ENCODE measurements at regions not wholly inside any gene's neighbourhood (a gene's known extent, or its start where the extent isn't known, plus 50 kb on each side); places are given as distances from the start of the nearest gene placed in this dataset.
"Not testable (repeated sequence)": the region's sequence is repeated elsewhere in the genome, so short reads cannot be mapped to it uniquely, and the experiment has no call there.

- DNase-seq (ENCODE audit: low read depth in 4 of 4, low spot score in 1 of 4) = no peak
These were observed 330.3 kb upstream of the SGO1 start for GRCh38 chr3:20516311-20516710.

- DNase-seq (ENCODE audit: low read depth in 4 of 4, low spot score in 1 of 4) = no peak
These were observed 329.8 kb upstream of the SGO1 start for GRCh38 chr3:20515834-20516233.

GRCh38 chr3:20511863-20512505, 326.0 kb upstream of the SGO1 start:
- DNase-seq (ENCODE audit: low read depth in 4 of 4, low spot score in 1 of 4) = no peak

GRCh38 chr3:20510396-20510795, 324.4 kb upstream of the SGO1 start:
- DNase-seq (ENCODE audit: low read depth in 4 of 4, low spot score in 1 of 4) = no peak

- DNase-seq (ENCODE audit: low read depth in 4 of 4, low spot score in 1 of 4) = no peak
These were observed 317.5 kb upstream of the SGO1 start for GRCh38 chr3:20503394-20504082.

GRCh38 chr3:20490996-20491395, 305.0 kb upstream of the SGO1 start:
- DNase-seq (ENCODE audit: low read depth in 4 of 4, low spot score in 1 of 4) = no peak

GRCh38 chr3:20488151-20488550, 302.1 kb upstream of the SGO1 start:
- DNase-seq (ENCODE audit: low read depth in 4 of 4, low spot score in 1 of 4) = no peak

- no peak for DNase-seq (ENCODE audit: low read depth in 4 of 4, low spot score in 1 of 4)
These were observed 298.1 kb upstream of the SGO1 start for GRCh38 chr3:20484126-20484525.

GRCh38 chr3:20482350-20482749, 296.3 kb upstream of the SGO1 start:
- DNase-seq (ENCODE audit: low read depth in 4 of 4, low spot score in 1 of 4) = no peak

- no peak for DNase-seq (ENCODE audit: low read depth in 4 of 4, low spot score in 1 of 4)
These were observed 294.9 kb upstream of the SGO1 start for GRCh38 chr3:20480786-20481365.

GRCh38 chr3:20478436-20478835, 292.4 kb upstream of the SGO1 start:
- no peak for DNase-seq (ENCODE audit: low read depth in 4 of 4, low spot score in 1 of 4)

- DNase-seq (ENCODE audit: low read depth in 4 of 4, low spot score in 1 of 4) = not testable (repeated sequence)
These were observed 278.2 kb upstream of the SGO1 start for GRCh38 chr3:20464237-20464636.

- no peak for DNase-seq (ENCODE audit: low read depth in 4 of 4, low spot score in 1 of 4)
These were observed 276.7 kb upstream of the SGO1 start for GRCh38 chr3:20462723-20463122.

- DNase-seq (ENCODE audit: low read depth in 4 of 4, low spot score in 1 of 4) = no peak
These were observed 276.2 kb upstream of the SGO1 start for GRCh38 chr3:20462226-20462625.

- no peak for DNase-seq (ENCODE audit: low read depth in 4 of 4, low spot score in 1 of 4)
These were observed 273.1 kb upstream of the SGO1 start for GRCh38 chr3:20458994-20459716.

- no peak for DNase-seq (ENCODE audit: low read depth in 4 of 4, low spot score in 1 of 4)
These were observed 270.5 kb upstream of the SGO1 start for GRCh38 chr3:20456511-20456910.

GRCh38 chr3:20451170-20451569, 265.2 kb upstream of the SGO1 start:
- DNase-seq (ENCODE audit: low read depth in 4 of 4, low spot score in 1 of 4) = no peak

- DNase-seq (ENCODE audit: low read depth in 4 of 4, low spot score in 1 of 4) = no peak
These were observed 264.6 kb upstream of the SGO1 start for GRCh38 chr3:20450611-20451010.

- DNase-seq (ENCODE audit: low read depth in 4 of 4, low spot score in 1 of 4) = no peak
These were observed 256.8 kb upstream of the SGO1 start for GRCh38 chr3:20442846-20443245.

- not testable (repeated sequence) for DNase-seq (ENCODE audit: low read depth in 4 of 4, low spot score in 1 of 4)
These were observed 241.3 kb upstream of the SGO1 start for GRCh38 chr3:20427268-20427667.

GRCh38 chr3:20425138-20425537, 239.1 kb upstream of the SGO1 start:
- DNase-seq (ENCODE audit: low read depth in 4 of 4, low spot score in 1 of 4) = no peak

- no peak for DNase-seq (ENCODE audit: low read depth in 4 of 4, low spot score in 1 of 4)
These were observed 238.1 kb upstream of the SGO1 start for GRCh38 chr3:20424086-20424485.

Data from stimulated activated CD4-positive, alpha-beta T cell treated with anti-CD3 and anti-CD28 coated beads, Interleukin-1b, Interleukin-23, amount 100 ng/mL, for 24 hours (primary cell).